ENCODE measurements at regions not wholly inside any gene's neighbourhood (a gene's known extent, or its start where the extent isn't known, plus 50 kb on each side); places are given as distances from the start of the nearest gene placed in this dataset.

DNA sequence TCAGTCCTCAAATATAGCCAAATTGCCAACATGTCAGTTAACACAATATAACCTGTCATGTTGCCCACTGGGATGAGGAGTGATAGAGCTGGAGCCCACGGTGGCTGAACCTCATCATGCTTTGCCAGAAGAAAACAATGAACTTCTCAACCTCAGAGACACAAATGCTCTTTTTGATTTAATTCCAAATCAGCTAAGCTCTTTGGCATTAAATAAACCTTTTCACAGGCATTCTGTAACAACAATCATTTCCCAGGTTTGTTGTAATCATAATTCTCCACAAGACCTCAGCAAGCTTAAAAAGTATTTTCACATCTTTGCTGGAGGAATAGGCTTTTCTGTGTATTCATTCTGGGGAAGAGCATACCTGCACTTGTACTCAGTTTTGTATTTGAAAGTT is 830.9 kb downstream of the MAT2B start (continued):
- TF ChIP-seq, protein P1, sequence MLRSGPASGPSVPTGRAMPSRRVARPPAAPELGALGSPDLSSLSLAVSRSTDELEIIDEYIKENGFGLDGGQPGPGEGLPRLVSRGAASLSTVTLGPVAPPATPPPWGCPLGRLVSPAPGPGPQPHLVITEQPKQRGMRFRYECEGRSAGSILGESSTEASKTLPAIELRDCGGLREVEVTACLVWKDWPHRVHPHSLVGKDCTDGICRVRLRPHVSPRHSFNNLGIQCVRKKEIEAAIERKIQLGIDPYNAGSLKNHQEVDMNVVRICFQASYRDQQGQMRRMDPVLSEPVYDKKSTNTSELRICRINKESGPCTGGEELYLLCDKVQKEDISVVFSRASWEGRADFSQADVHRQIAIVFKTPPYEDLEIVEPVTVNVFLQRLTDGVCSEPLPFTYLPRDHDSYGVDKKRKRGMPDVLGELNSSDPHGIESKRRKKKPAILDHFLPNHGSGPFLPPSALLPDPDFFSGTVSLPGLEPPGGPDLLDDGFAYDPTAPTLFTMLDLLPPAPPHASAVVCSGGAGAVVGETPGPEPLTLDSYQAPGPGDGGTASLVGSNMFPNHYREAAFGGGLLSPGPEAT (IDR thresholded peaks at IDR 0.05; ENCODE audit: low read depth), result no peak
- no peak for TF ChIP-seq ZBED1 (IDR thresholded peaks at IDR 0.05; ENCODE audit: borderline replicate concordance)
- no peak for TF ChIP-seq RCOR1 (conservative IDR thresholded peaks at IDR 0.05; ENCODE audit: low read depth, low read length)
- TF ChIP-seq EED (IDR thresholded peaks at IDR 0.05; ENCODE audit: low read depth), result no peak

DNA sequence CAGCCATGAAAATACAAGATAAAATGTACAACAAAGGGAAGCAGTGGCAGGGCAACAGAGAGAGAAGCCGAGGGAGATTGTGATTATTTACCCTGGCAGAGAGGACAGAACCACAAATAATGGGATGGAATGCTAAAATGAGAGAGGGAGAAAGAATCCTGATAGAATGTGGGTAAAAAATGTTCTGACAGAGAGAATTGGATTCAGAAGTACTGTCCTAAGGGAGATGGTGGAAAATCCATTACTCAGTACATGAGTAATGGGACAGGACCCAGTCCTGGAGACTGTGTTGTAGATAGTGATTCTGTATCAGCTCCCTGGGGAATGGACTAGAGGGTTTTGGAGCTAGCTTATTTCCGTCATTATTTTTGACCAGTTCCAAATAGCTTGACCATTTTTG is 831.5 kb downstream of the MAT2B start:
- in situ Hi-C loops (cut with MboI), result no loop called here
- no peak overlapping the region for H3K4me3 ChIP-seq
- H3K9ac ChIP-seq (ENCODE audit: control insufficient read depth, insufficient read depth, low read length), result no peak overlapping the region
- no peaks in the 10 kb centered on the region for H3K79me2 ChIP-seq (ENCODE audit: control insufficient read depth, insufficient read depth, low read length)
- no peaks in the 10 kb centered on the region for H3K27me3 ChIP-seq (replicated peaks in 1 of 2; ENCODE audit: control insufficient read depth in 2 of 2, insufficient read depth in 2 of 2, low read length in 1 of 2)
- DNase-seq (ENCODE audit: low read depth, low spot score) (no peak), ATAC-seq (no peak), FAIRE-seq (no peak)
- ChIA-PET POLR2A (interaction anchor here (0.6 to 1.0 kb wide), 3 partner anchors 15 to 609 kb away, joined by 3 to 5 read pairs (median 3); no protein-coding TSS in a partner anchor), SMC1A (ENCODE audit: uncharacterized antibody, unreplicated experiment) (interaction anchor here (0.7 to 12.1 kb wide), 13 partner anchors 9 to 60 kb away, joined by 3 to 98 read pairs (median 3); no protein-coding TSS in a partner anchor), CTCF (interaction anchor here (0.9 to 1.4 kb wide), 4 partner anchors 8 to 324 kb away, joined by 3 to 5 read pairs (median 4); no protein-coding TSS in a partner anchor), RAD21 (ENCODE audit: unreplicated experiment) (interaction anchor here (0.7 to 2.7 kb wide), 7 partner anchors 9 to 76 kb away, joined by 3 to 12 read pairs (median 4); no protein-coding TSS in a partner anchor)
- intact Hi-C loops (cut with micrococcal nuclease; ENCODE audit: unreplicated experiment), result no loop called here
- H3K36me3 ChIP-seq (ENCODE audit: control insufficient read depth in 2 of 2, insufficient read depth in 2 of 2, low read length in 1 of 2), result no peaks in the 10 kb centered on the region
- no peak overlapping the region for H2AFZ ChIP-seq (ENCODE audit: control insufficient read depth, low read depth, low read length)
- H3K4me1 ChIP-seq (ENCODE audit: control insufficient read depth, insufficient read depth, low read length), result no peaks in the 10 kb centered on the region
- H3K27ac ChIP-seq (ENCODE audit: control insufficient read depth, insufficient read depth), result no peak overlapping the region
- WGBS (ENCODE audit: insufficient coverage, insufficient replicate concordance, low lambda C conversion rate, missing lambda C conversion rate), result 13% methylated on average over 2 of the region's 2 CpGs
- no peaks in the 10 kb centered on the region for H3K9me3 ChIP-seq (replicated peaks; ENCODE audit: control insufficient read depth, insufficient read depth, low read length)
- no peak overlapping the region for H3K4me2 ChIP-seq (ENCODE audit: control insufficient read depth, insufficient read depth)
- no peaks in the 10 kb centered on the region for H4K20me1 ChIP-seq (ENCODE audit: control insufficient read depth, insufficient read depth)
- no TSS peak for BruUV-seq (replicated peaks)
- TF ChIP-seq, protein P2, sequence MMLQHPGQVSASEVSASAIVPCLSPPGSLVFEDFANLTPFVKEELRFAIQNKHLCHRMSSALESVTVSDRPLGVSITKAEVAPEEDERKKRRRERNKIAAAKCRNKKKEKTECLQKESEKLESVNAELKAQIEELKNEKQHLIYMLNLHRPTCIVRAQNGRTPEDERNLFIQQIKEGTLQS (IDR thresholded peaks at IDR 0.05; ENCODE audit: borderline replicate concordance, extremely low read depth, low read depth, low read length), result no peak
- TF ChIP-seq SUPT20H (IDR thresholded peaks at IDR 0.05; ENCODE audit: borderline replicate concordance, control insufficient read depth, low read depth, low read length), result no peak
- no peak for TF ChIP-seq NFXL1 (IDR thresholded peaks at IDR 0.05; ENCODE audit: borderline replicate concordance)
- TF ChIP-seq HCFC1 (IDR thresholded peaks at IDR 0.05; ENCODE audit: low read length), result no peak
- TF ChIP-seq, protein P3, sequence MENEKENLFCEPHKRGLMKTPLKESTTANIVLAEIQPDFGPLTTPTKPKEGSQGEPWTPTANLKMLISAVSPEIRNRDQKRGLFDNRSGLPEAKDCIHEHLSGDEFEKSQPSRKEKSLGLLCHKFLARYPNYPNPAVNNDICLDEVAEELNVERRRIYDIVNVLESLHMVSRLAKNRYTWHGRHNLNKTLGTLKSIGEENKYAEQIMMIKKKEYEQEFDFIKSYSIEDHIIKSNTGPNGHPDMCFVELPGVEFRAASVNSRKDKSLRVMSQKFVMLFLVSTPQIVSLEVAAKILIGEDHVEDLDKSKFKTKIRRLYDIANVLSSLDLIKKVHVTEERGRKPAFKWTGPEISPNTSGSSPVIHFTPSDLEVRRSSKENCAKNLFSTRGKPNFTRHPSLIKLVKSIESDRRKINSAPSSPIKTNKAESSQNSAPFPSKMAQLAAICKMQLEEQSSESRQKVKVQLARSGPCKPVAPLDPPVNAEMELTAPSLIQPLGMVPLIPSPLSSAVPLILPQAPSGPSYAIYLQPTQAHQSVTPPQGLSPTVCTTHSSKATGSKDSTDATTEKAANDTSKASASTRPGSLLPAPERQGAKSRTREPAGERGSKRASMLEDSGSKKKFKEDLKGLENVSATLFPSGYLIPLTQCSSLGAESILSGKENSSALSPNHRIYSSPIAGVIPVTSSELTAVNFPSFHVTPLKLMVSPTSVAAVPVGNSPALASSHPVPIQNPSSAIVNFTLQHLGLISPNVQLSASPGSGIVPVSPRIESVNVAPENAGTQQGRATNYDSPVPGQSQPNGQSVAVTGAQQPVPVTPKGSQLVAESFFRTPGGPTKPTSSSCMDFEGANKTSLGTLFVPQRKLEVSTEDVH (IDR thresholded peaks at IDR 0.05; ENCODE audit: low read depth, partially characterized antibody), result no peak
- no peak for TF ChIP-seq TCF3 (IDR thresholded peaks at IDR 0.05; ENCODE audit: borderline replicate concordance, insufficient read depth, low read depth, low read length)
- TF ChIP-seq, protein P4, sequence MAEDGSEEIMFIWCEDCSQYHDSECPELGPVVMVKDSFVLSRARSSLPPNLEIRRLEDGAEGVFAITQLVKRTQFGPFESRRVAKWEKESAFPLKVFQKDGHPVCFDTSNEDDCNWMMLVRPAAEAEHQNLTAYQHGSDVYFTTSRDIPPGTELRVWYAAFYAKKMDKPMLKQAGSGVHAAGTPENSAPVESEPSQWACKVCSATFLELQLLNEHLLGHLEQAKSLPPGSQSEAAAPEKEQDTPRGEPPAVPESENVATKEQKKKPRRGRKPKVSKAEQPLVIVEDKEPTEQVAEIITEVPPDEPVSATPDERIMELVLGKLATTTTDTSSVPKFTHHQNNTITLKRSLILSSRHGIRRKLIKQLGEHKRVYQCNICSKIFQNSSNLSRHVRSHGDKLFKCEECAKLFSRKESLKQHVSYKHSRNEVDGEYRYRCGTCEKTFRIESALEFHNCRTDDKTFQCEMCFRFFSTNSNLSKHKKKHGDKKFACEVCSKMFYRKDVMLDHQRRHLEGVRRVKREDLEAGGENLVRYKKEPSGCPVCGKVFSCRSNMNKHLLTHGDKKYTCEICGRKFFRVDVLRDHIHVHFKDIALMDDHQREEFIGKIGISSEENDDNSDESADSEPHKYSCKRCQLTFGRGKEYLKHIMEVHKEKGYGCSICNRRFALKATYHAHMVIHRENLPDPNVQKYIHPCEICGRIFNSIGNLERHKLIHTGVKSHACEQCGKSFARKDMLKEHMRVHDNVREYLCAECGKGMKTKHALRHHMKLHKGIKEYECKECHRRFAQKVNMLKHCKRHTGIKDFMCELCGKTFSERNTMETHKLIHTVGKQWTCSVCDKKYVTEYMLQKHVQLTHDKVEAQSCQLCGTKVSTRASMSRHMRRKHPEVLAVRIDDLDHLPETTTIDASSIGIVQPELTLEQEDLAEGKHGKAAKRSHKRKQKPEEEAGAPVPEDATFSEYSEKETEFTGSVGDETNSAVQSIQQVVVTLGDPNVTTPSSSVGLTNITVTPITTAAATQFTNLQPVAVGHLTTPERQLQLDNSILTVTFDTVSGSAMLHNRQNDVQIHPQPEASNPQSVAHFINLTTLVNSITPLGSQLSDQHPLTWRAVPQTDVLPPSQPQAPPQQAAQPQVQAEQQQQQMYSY (CRISPR knock-in tag; IDR thresholded peaks at IDR 0.05), result no peak
- no peak for TF ChIP-seq NBN (IDR thresholded peaks at IDR 0.05)

All from GM12878 (cell line).